H9 (cell line): ENCODE measurements at regions not wholly inside any gene's neighbourhood (a gene's known extent, or its start where the extent isn't known, plus 50 kb on each side); places are given as distances from the start of the nearest gene placed in this dataset.

Experiments
- DNase-seq: peaks from one replicate; pipeline ENCODE4 v3.0.0-alpha.2; 2017
- H2AFZ ChIP-seq: one replicate; pipeline ENCODE4 v1.6.1; 2013; ENCODE audit warnings: mild to moderate bottlenecking, low read length, control low read depth, moderate library complexity
- H2AK5ac ChIP-seq: 2 replicates; pipeline ENCODE4 v1.6.1; 2013; ENCODE audit warnings: low read length, control low read depth, mixed read lengths; ENCODE audit not compliant: insufficient read length
- H2BK120ac ChIP-seq: one replicate; pipeline ENCODE4 v1.6.1; 2013; ENCODE audit warnings: low read depth, mild to moderate bottlenecking, low read length, control low read depth, inconsistent platforms; ENCODE audit not compliant: poor library complexity, severe bottlenecking
- H2BK12ac ChIP-seq: 2 replicates; pipeline ENCODE4 v1.6.1; 2013; ENCODE audit warnings: low read length, control low read depth, mixed read lengths, low read depth; ENCODE audit not compliant: insufficient read length
- H2BK15ac ChIP-seq: 2 replicates; pipeline ENCODE4 v1.6.1; 2013; ENCODE audit warnings: low read depth, low read length, control low read depth
- H2BK20ac ChIP-seq: one replicate; pipeline ENCODE4 v1.6.1; 2013; ENCODE audit warnings: low read depth, mild to moderate bottlenecking, low read length, control low read depth, inconsistent platforms; ENCODE audit not compliant: poor library complexity, severe bottlenecking
- H2BK5ac ChIP-seq: 2 replicates; pipeline ENCODE4 v1.6.1; 2013; ENCODE audit warnings: low read length, control low read depth, mixed read lengths; ENCODE audit not compliant: insufficient read length
- H3K14ac ChIP-seq: 2 replicates; pipeline ENCODE4 v1.6.1; 2013; ENCODE audit warnings: low read length, control low read depth; ENCODE audit not compliant: insufficient read depth
- H3K18ac ChIP-seq: 2 replicates; pipeline ENCODE4 v1.6.1; 2013; ENCODE audit warnings: low read depth, mild to moderate bottlenecking, mixed read lengths, low read length, control low read depth; ENCODE audit not compliant: insufficient read length
- H3K23ac ChIP-seq: 2 replicates; pipeline ENCODE4 v1.6.1; 2013; ENCODE audit warnings: low read length, control low read depth, mixed read lengths, low read depth; ENCODE audit not compliant: insufficient read length
- H3K23me2 ChIP-seq: 2 replicates; pipeline ENCODE4 v1.6.1; 2013; ENCODE audit warnings: low read depth, mild to moderate bottlenecking, mixed read lengths, low read length, control low read depth; ENCODE audit not compliant: insufficient read length, poor library complexity, severe bottlenecking
- H3K27ac ChIP-seq: 2 replicates; pipeline ENCODE4 v1.5.1; 2013; ENCODE audit warnings: low read length, control low read depth, mixed read lengths, low read depth; ENCODE audit not compliant: insufficient read length
- H3K27me3 ChIP-seq: 2 replicates; pipeline ENCODE4 v1.6.1; 2013; ENCODE audit warnings: low read length, control low read depth, inconsistent platforms; ENCODE audit not compliant: insufficient read depth
- H3K4ac ChIP-seq: 2 replicates; pipeline ENCODE4 v1.6.1; 2013; ENCODE audit warnings: low read depth, mild to moderate bottlenecking, control low read depth, inconsistent platforms, low read length, moderate library complexity
- H3K4me1 ChIP-seq: 2 replicates; pipeline ENCODE4 v1.6.1; 2013; ENCODE audit warnings: low read length, control low read depth, inconsistent platforms; ENCODE audit not compliant: insufficient read depth
- H3K4me2 ChIP-seq: 2 replicates; pipeline ENCODE4 v1.6.1; 2013; ENCODE audit warnings: low read length, control low read depth, mixed read lengths; ENCODE audit not compliant: insufficient read length, insufficient read depth
- H3K56ac ChIP-seq: 2 replicates; pipeline ENCODE4 v1.6.1; 2013; ENCODE audit warnings: low read depth, mild to moderate bottlenecking, mixed read lengths, low read length, control low read depth; ENCODE audit not compliant: insufficient read length
- H3K79me1 ChIP-seq: 2 replicates; pipeline ENCODE4 v1.6.1; 2013; ENCODE audit warnings: low read depth, mild to moderate bottlenecking, moderate library complexity, low read length, control low read depth, inconsistent platforms; ENCODE audit not compliant: insufficient read depth, poor library complexity, severe bottlenecking
- H3K79me2 ChIP-seq: 2 replicates; pipeline ENCODE4 v1.6.1; 2013; ENCODE audit warnings: low read length, control low read depth, inconsistent platforms; ENCODE audit not compliant: insufficient read depth
- H3K9ac ChIP-seq: 2 replicates; pipeline ENCODE4 v1.6.1; 2013; ENCODE audit warnings: low read length, control low read depth, mixed read lengths; ENCODE audit not compliant: insufficient read length; ENCODE audit errors: extremely low read depth
- H3K9me3 ChIP-seq: one replicate; pipeline ENCODE4 v1.6.1; 2013; ENCODE audit warnings: low read depth, low read length, inconsistent platforms; ENCODE audit not compliant: control insufficient read depth
- H3T11ph ChIP-seq: one replicate; pipeline ENCODE4 v1.6.1; 2013; ENCODE audit warnings: mild to moderate bottlenecking, low read length, control low read depth, inconsistent platforms
- H4K20me1 ChIP-seq: one replicate; pipeline ENCODE4 v1.6.1; 2013; ENCODE audit not compliant: control insufficient read depth, insufficient read length, insufficient read depth
- H4K5ac ChIP-seq: 2 replicates; pipeline ENCODE4 v1.6.1; 2013; ENCODE audit warnings: low read depth, mild to moderate bottlenecking, mixed read lengths, low read length, control low read depth; ENCODE audit not compliant: insufficient read length
- H4K8ac ChIP-seq: replicated peaks from 2 replicates; pipeline ENCODE4 v1.6.1; 2013; ENCODE audit warnings: low read length, control low read depth, mixed read lengths, low read depth; ENCODE audit not compliant: insufficient read length
- H4K91ac ChIP-seq: 2 replicates; pipeline ENCODE4 v1.6.1; 2013; ENCODE audit warnings: low read depth, mild to moderate bottlenecking, moderate library complexity, mixed read lengths, low read length, control low read depth; ENCODE audit not compliant: insufficient read length
- H3K27ac Mint-ChIP-seq, 3 experiments: 2 replicates in 2 of 3; 3 replicates in 1 of 3; pipeline ENCODE4 v1.8.0; 2020 to 2021; ENCODE audit warnings: mixed read lengths in 3 of 3, mild to moderate bottlenecking in 1 of 3, moderate library complexity in 1 of 3
- H3K27me3 Mint-ChIP-seq: 2 replicates; pipeline ENCODE4 v1.8.0; 2021; ENCODE audit warnings: low read depth, mild to moderate bottlenecking, moderate library complexity, mixed read lengths
- H3K36me3 Mint-ChIP-seq, 3 experiments: 2 replicates in 2 of 3; 3 replicates in 1 of 3; pipeline ENCODE4 v1.8.0; 2020 to 2021; ENCODE audit warnings: low read depth in 3 of 3, mixed read lengths in 3 of 3; ENCODE audit not compliant: insufficient read depth in 1 of 3
- H3K4me1 Mint-ChIP-seq, 2 experiments: 2 replicates each; pipeline ENCODE4 v1.8.0; 2020; ENCODE audit warnings: mixed read lengths in 2 of 2
- H3K4me3 Mint-ChIP-seq, 2 experiments: 2 replicates in 1 of 2; 3 replicates in 1 of 2; pipeline ENCODE4 v1.8.0; 2020 to 2021; ENCODE audit warnings: mild to moderate bottlenecking in 2 of 2, mixed read lengths in 2 of 2, moderate library complexity in 1 of 2
- H3K9me3 Mint-ChIP-seq, 2 experiments: 2 replicates in 1 of 2; 3 replicates in 1 of 2; pipeline ENCODE4 v1.8.0; 2020; ENCODE audit warnings: mild to moderate bottlenecking in 2 of 2, mixed read lengths in 2 of 2, moderate library complexity in 1 of 2
- WGBS: extraction: QIAGEN DNeasy Blood & Tissue Kit; methylation state at CpG from one replicate; pipeline ENCODE4 v1.1.7; 2013; ENCODE audit warnings: missing lambda C conversion rate, low lambda C conversion rate, mixed read lengths; ENCODE audit not compliant: insufficient read length; ENCODE audit errors: extremely low coverage; 5-methylcytosine and 5-hydroxymethylcytosine counted together
- TF ChIP-seq, protein P1 (sequence below): fragments of 200-600 bp; sonication (generic); conservative IDR thresholded peaks from 3 replicates; pipeline ENCODE4 v1.8.0; 2021; ENCODE audit warnings: antibody characterized with exemption, mild to moderate bottlenecking

DNA sequence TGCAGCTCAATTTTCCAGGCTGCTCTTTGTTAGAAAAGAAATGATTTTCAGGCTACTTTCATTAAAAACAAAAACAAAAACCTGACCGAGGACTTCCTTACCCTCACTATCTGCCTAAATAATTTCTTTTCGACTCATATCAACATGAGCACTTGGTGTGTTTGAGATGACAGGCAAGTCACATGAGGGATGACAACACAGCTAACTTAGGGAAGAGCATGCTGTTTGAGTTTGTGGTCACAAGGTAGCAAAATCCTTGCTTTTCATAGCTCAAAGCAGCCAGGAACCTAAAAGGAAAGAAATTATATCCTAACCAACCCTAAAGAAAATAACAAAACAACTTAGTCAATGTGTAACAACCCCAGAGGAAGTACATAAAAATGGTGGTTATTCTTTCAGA, 459.5 kb downstream of the KIF16B start:
- Histone ChIP-seq H3K79me2 (no peaks in the 10 kb centered on the region), H3K14ac (no peak overlapping the region), H3K79me1 (no peaks in the 10 kb centered on the region), H3K4ac (no peak overlapping the region), H4K20me1 (no peaks in the 10 kb centered on the region), H3K4me1 (no peaks in the 10 kb centered on the region), H4K5ac (no peak overlapping the region), H3K4me2 (no peak overlapping the region), H2AK5ac (no peak overlapping the region), H3K18ac (no peak overlapping the region), H4K8ac (no peak overlapping the region), H3K9ac (no peak overlapping the region), H2BK5ac (no peak overlapping the region), H4K91ac (no peak overlapping the region), H3K23me2 (no peaks in the 10 kb centered on the region), H2BK120ac (no peak overlapping the region), H2AFZ (no peak overlapping the region), H3K27me3 (no peaks in the 10 kb centered on the region), H3T11ph (no peak overlapping the region), H2BK20ac (no peak overlapping the region), H3K27ac (no peak overlapping the region), H3K23ac (no peak overlapping the region), H2BK15ac (no peak overlapping the region), H3K56ac (no peak overlapping the region), H2BK12ac (no peak overlapping the region), H3K9me3 (no peaks in the 10 kb centered on the region)
- TF ChIP-seq, protein P1, sequence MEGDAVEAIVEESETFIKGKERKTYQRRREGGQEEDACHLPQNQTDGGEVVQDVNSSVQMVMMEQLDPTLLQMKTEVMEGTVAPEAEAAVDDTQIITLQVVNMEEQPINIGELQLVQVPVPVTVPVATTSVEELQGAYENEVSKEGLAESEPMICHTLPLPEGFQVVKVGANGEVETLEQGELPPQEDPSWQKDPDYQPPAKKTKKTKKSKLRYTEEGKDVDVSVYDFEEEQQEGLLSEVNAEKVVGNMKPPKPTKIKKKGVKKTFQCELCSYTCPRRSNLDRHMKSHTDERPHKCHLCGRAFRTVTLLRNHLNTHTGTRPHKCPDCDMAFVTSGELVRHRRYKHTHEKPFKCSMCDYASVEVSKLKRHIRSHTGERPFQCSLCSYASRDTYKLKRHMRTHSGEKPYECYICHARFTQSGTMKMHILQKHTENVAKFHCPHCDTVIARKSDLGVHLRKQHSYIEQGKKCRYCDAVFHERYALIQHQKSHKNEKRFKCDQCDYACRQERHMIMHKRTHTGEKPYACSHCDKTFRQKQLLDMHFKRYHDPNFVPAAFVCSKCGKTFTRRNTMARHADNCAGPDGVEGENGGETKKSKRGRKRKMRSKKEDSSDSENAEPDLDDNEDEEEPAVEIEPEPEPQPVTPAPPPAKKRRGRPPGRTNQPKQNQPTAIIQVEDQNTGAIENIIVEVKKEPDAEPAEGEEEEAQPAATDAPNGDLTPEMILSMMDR, result no peak
- Mint-ChIP-seq H3K9me3 (no peaks in the 10 kb centered on the region; a peak in 2 of 5 replicates), H3K27ac (no peak overlapping the region), H3K36me3 (no peaks in the 10 kb centered on the region; a peak in 1 of 7 replicates), H3K4me1 (no peaks in the 10 kb centered on the region), H3K4me3 (no peak overlapping the region), H3K27me3 (no peaks in the 10 kb centered on the region; the same call in 1 of the 2 replicates)
- DNase-seq, result no peak
- WGBS, result no CpG with 5 or more reads among the region's 2 CpGs
